ENCODE measurements at regions not wholly inside any gene's neighbourhood (a gene's known extent, or its start where the extent isn't known, plus 50 kb on each side); places are given as distances from the start of the nearest gene placed in this dataset.

- TF ChIP-seq POLR2A (IDR thresholded peaks at IDR 0.05; ENCODE audit: low read depth, low read length) (no peak), POLR2AphosphoS5 (IDR thresholded peaks at IDR 0.05; ENCODE audit: low read depth, low read length) (no peak), TAF1 (IDR thresholded peaks at IDR 0.05; ENCODE audit: borderline replicate concordance, low read depth, low read length) (no peak)
These were observed 119.3 kb upstream of the AGBL1 start for GRCh38 chr15:85960381-85960780.

All from GM12892 (cell line).